Activated CD4-positive, alpha-beta T cell treated with anti-CD3 and anti-CD28 coated beads, Interleukin-10, Interleukin-2, amounts not matched to agents 100 ng/mL and 50 ng/mL, durations not matched to agents 16 hours and 8 hours (primary cell): ENCODE measurements at regions not wholly inside any gene's neighbourhood (a gene's known extent, or its start where the extent isn't known, plus 50 kb on each side); places are given as distances from the start of the nearest gene placed in this dataset.

Experiments used
- DNase-seq: peaks from one replicate; pipeline ENCODE4 v3.0.0-alpha.2; 2020

DNA sequence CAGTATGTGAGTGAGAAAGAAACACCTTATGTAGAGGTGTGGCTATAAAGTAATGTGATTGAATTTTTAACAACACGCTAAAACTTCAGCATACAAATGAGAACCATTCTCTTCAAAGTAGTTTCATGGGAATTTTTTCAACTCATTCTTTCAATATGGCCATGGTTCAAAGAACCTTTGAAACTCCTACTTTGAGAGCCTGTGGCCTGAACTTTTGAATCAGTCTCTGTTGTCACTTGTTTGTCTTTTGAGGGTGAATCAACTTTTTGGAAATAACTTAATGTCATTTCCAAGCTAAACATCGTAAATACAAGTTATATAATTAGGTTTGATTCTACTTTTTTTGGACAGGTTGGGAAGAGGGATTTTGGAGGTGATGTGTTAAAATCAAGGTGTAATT is 49.9 kb upstream of the CASK start:
- no peak for DNase-seq
